Gastrocnemius medialis (tissue), 4 donors: ENCODE measurements at regions not wholly inside any gene's neighbourhood (a gene's known extent, or its start where the extent isn't known, plus 50 kb on each side); places are given as distances from the start of the nearest gene placed in this dataset.

ENCODE experiments used
- CTCF ChIP-seq, 5 experiments: fragments of 450-650 bp in 3 of 5; fragments of 200-600 bp in 2 of 5; sonication (generic) in 2 of 5; IDR thresholded peaks in 4 of 5; conservative IDR thresholded peaks in 1 of 5; 1 replicate in 4 of 5; 2 replicates in 1 of 5; pipeline ENCODE4 v1.5.1; 2016 to 2019; ENCODE audit warnings: antibody characterized with exemption in 5 of 5, mild to moderate bottlenecking in 3 of 5, moderate library complexity in 3 of 5
- POLR2A ChIP-seq, 2 donors: fragments of 450-650 bp; IDR thresholded peaks; one replicate each; pipeline ENCODE4 v1.6.1; 2017; ENCODE audit warnings: antibody characterized with exemption in 2 of 2, mild to moderate bottlenecking in 2 of 2, moderate library complexity in 2 of 2

- TF ChIP-seq CTCF (IDR thresholded peaks at IDR 0.05 in 4 of 5, conservative IDR thresholded peaks at IDR 0.05 in 1 of 5): no peak
- no peak for TF ChIP-seq POLR2A (IDR thresholded peaks at IDR 0.05)
These were observed 100.4 kb upstream of the IRF2BP2 start for GRCh38 chr1:234710381-234710780.
